Prostate gland (tissue), 2 donors: ENCODE measurements at regions not wholly inside any gene's neighbourhood (a gene's known extent, or its start where the extent isn't known, plus 50 kb on each side); places are given as distances from the start of the nearest gene placed in this dataset.

Experiments used
- DNase-seq: peaks from one replicate; pipeline ENCODE4 v3.0.0-alpha.2; 2019; ENCODE audit warnings: low spot score
- H3K27ac ChIP-seq, 2 donors: fragments of 200-600 bp; sonication (generic); 2 replicates each; pipeline ENCODE4 v1.5.1; 2017 to 2019
- H3K27me3 ChIP-seq: fragments of 200-600 bp; sonication (generic); replicated peaks from 2 replicates; pipeline ENCODE4 v1.5.1; 2019; ENCODE audit not compliant: insufficient read depth
- H3K36me3 ChIP-seq, 2 donors: fragments of 200-600 bp; sonication (generic); 1 replicate in 1 of 2; 2 replicates in 1 of 2; pipeline versions ENCODE4 v1.5.1 to v1.8.1; 2017 to 2019
- H3K4me1 ChIP-seq: fragments of 200-600 bp; sonication (generic); replicated peaks from 2 replicates; pipeline ENCODE4 v1.5.1; 2019
- H3K4me3 ChIP-seq, 2 donors: fragments of 200-600 bp; sonication (generic); 2 replicates each; pipeline ENCODE4 v1.5.1; 2017 to 2019
- H3K9me3 ChIP-seq: fragments of 200-600 bp; sonication (generic); 2 replicates; pipeline ENCODE4 v1.5.1; 2017
- POLR2A ChIP-seq: fragments of 450-650 bp; IDR thresholded peaks from one replicate; pipeline ENCODE4 v1.6.1; 2016; ENCODE audit warnings: antibody characterized with exemption, mild to moderate bottlenecking
- POLR2AphosphoS5 ChIP-seq: sonication (generic); formaldehyde crosslinking; IDR thresholded peaks from one replicate; pipeline ENCODE4 v1.6.1; 2017; ENCODE audit warnings: antibody characterized with exemption
- WGBS: methylation state at CpG from one replicate; pipeline ENCODE4 v1.1.5; 2018; 5-methylcytosine and 5-hydroxymethylcytosine counted together
- intact Hi-C: fragments of 100-400 bp; cut with DNase I; formaldehyde crosslinking; loops from one replicate; pipeline ENCODE4 v1.14.2; 2022
- TF ChIP-seq, protein P1 (sequence below), 4 experiments: fragments of 200-600 bp in 2 of 4; fragments of 450-650 bp in 2 of 4; sonication (generic) in 2 of 4; IDR thresholded peaks; 1 replicate in 3 of 4; 2 replicates in 1 of 4; pipeline ENCODE4 v1.5.1; 2016 to 2019; ENCODE audit warnings: antibody characterized with exemption in 4 of 4, mild to moderate bottlenecking in 2 of 4, moderate library complexity in 2 of 4

DNA sequence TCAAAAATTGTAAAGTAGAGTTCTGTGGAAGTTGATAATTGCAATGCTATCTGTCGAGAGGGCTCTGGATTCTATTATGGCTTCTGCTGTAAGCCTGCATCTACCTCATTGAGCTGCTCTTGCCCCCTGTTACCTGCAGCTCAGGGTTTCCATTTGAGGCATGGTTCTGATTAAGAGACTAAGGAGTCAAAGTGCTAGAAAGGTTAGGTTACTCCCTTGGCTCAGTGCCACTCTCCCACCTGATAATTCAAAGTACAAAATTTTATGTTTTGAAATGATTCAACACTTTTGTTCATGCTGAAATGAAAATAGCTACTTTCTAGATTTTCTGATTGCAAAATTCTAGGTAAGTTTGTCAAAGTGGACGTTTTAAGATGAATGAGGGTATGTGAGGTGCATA, 220.5 kb upstream of the SATB1 start:
- DNase-seq = no peak
- H3K27me3 ChIP-seq = no peaks in the 10 kb centered on the region
- H3K4me3 ChIP-seq = no peak overlapping the region
- no peaks in the 10 kb centered on the region for H3K4me1 ChIP-seq
- WGBS = 87% methylated on average over 2 of the region's 2 CpGs
- H3K9me3 ChIP-seq = no peaks in the 10 kb centered on the region
- no peak overlapping the region for H3K27ac ChIP-seq
- TF ChIP-seq, protein P1, sequence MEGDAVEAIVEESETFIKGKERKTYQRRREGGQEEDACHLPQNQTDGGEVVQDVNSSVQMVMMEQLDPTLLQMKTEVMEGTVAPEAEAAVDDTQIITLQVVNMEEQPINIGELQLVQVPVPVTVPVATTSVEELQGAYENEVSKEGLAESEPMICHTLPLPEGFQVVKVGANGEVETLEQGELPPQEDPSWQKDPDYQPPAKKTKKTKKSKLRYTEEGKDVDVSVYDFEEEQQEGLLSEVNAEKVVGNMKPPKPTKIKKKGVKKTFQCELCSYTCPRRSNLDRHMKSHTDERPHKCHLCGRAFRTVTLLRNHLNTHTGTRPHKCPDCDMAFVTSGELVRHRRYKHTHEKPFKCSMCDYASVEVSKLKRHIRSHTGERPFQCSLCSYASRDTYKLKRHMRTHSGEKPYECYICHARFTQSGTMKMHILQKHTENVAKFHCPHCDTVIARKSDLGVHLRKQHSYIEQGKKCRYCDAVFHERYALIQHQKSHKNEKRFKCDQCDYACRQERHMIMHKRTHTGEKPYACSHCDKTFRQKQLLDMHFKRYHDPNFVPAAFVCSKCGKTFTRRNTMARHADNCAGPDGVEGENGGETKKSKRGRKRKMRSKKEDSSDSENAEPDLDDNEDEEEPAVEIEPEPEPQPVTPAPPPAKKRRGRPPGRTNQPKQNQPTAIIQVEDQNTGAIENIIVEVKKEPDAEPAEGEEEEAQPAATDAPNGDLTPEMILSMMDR (IDR thresholded peaks at IDR 0.05) = no peak
- TF ChIP-seq POLR2AphosphoS5 (no peak), POLR2A (no peak)
- H3K36me3 ChIP-seq = no peaks in the 10 kb centered on the region
- intact Hi-C loops = no loop called here

DNA sequence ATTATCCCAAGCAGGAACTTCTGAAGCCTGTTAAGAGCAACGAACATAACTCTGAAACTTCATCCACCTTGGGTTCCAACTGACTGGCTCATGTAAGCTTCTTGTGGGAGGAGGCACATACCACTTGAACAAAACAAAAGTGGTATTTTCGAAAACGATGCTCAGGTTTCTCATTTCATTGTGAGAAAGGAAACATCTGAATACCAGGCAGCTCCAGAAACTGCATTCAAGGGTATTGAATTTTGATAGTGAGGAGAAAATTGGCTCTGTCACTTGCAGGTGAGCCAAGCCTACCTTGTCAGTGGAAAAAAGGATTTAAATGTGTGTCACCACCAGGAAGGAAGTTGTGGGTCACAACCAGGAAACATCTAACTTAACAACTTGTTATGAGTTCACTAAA, 218.1 kb upstream of the SATB1 start:
- H3K9me3 ChIP-seq = no peaks in the 10 kb centered on the region
- 79% methylated on average over 3 of the region's 3 CpGs for WGBS
- H3K27ac ChIP-seq = no peak overlapping the region
- H3K36me3 ChIP-seq = no peaks in the 10 kb centered on the region
- H3K4me3 ChIP-seq = no peak overlapping the region
- intact Hi-C loops = no loop called here
- DNase-seq = no peak
- no peaks in the 10 kb centered on the region for H3K4me1 ChIP-seq
- TF ChIP-seq POLR2AphosphoS5 (no peak), POLR2A (no peak)
- TF ChIP-seq, protein P1 (IDR thresholded peaks at IDR 0.05) = no peak
- no peaks in the 10 kb centered on the region for H3K27me3 ChIP-seq

DNA sequence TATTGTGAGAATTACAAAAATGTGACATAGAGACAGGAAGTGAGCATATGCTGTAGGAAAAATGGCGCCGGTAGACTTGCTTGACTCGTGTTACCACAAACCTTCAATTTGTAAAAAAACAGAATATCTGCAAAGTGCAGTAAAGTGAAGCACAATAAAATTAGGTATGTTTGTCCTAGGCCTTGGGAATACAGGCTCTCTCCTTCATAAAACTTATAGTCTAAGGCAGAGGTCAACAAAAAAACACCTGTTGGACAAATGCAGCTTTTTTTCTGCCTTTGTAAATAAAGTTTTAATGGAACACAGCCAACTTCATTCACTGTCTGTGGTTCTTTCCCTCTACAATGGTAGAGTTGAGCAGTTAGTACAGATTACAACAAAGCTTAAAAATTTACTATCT, 216.8 kb upstream of the SATB1 start:
- no peaks in the 10 kb centered on the region for H3K27me3 ChIP-seq
- no peak overlapping the region for H3K4me3 ChIP-seq
- DNase-seq = no peak
- TF ChIP-seq POLR2AphosphoS5 = no peak
- TF ChIP-seq POLR2A = no peak
- TF ChIP-seq, protein P1 (IDR thresholded peaks at IDR 0.05) = no peak
- H3K9me3 ChIP-seq = no peaks in the 10 kb centered on the region
- 52% methylated on average over 3 of the region's 3 CpGs for WGBS
- intact Hi-C loops = no loop called here
- H3K36me3 ChIP-seq = no peaks in the 10 kb centered on the region
- H3K4me1 ChIP-seq = no peaks in the 10 kb centered on the region
- H3K27ac ChIP-seq = no peak overlapping the region

DNA sequence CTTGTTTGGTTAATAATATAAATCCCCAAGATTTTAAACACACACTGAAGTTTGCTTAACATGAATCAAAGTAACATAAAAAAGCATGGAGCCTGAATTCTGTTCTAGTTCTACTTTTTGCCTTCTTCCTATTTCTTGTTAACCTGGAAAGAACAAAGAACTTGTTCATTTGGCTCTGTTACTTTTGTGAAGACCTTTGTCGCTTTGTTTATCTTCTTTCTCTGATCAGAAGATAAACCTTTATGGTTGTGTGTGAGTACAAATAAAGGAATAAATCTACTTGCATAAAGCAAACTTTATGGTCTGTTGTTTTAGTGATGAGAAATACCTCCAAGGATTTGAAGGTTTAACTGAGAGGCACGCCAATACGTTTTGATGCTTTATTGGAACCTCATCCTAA, 210.1 kb upstream of the SATB1 start:
- intact Hi-C loops = no loop called here
- no peak for DNase-seq
- peak; percentile 41 for TF ChIP-seq POLR2AphosphoS5
- TF ChIP-seq, protein P1 (IDR thresholded peaks at IDR 0.05) = no peak
- 22% methylated on average over 3 of the region's 3 CpGs for WGBS
- Histone ChIP-seq H3K36me3 (no peaks in the 10 kb centered on the region), H3K27me3 (no peaks in the 10 kb centered on the region), H3K4me1 (peaks cover 11% of the 10 kb centered on the region), H3K27ac (no peak overlapping the region), H3K9me3 (no peaks in the 10 kb centered on the region), H3K4me3 (no peak overlapping the region)

DNA sequence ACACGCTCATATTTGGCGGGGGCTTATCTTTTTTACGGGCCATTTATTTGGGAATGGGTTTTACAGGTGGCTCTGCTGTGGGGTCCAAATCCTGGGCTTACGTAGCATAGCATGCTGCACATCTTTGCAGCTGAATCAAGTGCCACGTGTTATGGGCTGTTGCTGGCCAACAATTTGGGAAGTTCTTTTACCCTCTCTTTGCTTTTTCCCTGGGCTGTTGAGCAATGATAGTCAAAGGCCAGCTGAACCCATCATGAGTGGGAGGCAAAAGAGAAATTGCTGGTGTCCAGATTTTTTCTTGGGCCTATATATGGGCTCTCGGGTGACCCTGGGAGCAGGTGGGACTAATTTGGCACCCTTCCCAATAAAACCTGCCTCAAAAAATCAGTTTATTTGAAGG, 209.3 kb upstream of the SATB1 start:
- no peaks in the 10 kb centered on the region for H3K9me3 ChIP-seq
- H3K4me3 ChIP-seq = no peak overlapping the region
- H3K36me3 ChIP-seq = no peaks in the 10 kb centered on the region
- H3K27me3 ChIP-seq = no peaks in the 10 kb centered on the region
- no peak overlapping the region for H3K27ac ChIP-seq
- H3K4me1 ChIP-seq = peaks cover 11% of the 10 kb centered on the region
- no peak for DNase-seq
- TF ChIP-seq POLR2AphosphoS5 = no peak
- no peak for TF ChIP-seq POLR2A
- TF ChIP-seq, protein P1 (IDR thresholded peaks at IDR 0.05) = no peak
- intact Hi-C loops = no loop called here
- 40% methylated on average over 6 of the region's 6 CpGs for WGBS
